Neural progenitor cell (in vitro differentiated cells): ENCODE measurements at regions not wholly inside any gene's neighbourhood (a gene's known extent, or its start where the extent isn't known, plus 50 kb on each side); places are given as distances from the start of the nearest gene placed in this dataset.

ENCODE experiments used
- CTCF ChIP-seq: fragments of 200-600 bp; sonication (generic); IDR thresholded peaks from 2 replicates; pipeline ENCODE4 v1.5.1; 2017; ENCODE audit warnings: antibody characterized with exemption, mild to moderate bottlenecking
- EZH2phosphoT487 ChIP-seq: fragments of 200-600 bp; sonication (generic); IDR thresholded peaks from 2 replicates; pipeline ENCODE4 v1.6.1; 2017; ENCODE audit warnings: antibody characterized with exemption

DNA sequence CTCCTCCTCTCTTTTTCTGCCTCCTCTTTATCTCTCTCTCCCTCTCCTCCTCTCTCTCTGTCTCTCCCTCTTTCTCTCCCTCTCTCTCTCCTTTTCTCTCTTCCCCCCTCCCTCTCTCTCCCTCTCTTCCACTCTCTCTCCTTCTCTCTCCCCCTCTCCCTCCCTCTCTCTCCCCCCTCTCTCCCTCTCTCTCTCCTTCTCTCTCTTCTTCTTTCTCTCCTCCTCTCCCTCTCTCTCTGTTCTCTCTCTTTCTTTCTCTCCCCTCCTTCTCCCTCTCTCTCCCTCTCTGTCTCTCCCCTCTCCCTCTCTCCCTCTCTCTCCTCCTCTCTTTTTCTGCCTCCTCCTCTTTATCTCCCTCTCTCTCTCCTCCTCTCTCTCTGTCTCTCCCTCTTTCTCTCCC is 197.4 kb downstream of the UQCRFS1 start:
- TF ChIP-seq CTCF (no peak), EZH2phosphoT487 (no peak)
